SK-N-SH treated with all-trans-retinoic acid at 6 μM for 48 hours (cell line): ENCODE measurements at regions not wholly inside any gene's neighbourhood (a gene's known extent, or its start where the extent isn't known, plus 50 kb on each side); places are given as distances from the start of the nearest gene placed in this dataset.

Experiments used
- ESRRG ChIP-seq: fragments of 250-450 bp; sonication (Bioruptor Pico); IDR thresholded peaks from 2 replicates; pipeline ENCODE4 v1.6.1; 2021; ENCODE audit warnings: mild to moderate bottlenecking
- ISL1 ChIP-seq: fragments of 250-450 bp; sonication (Bioruptor Pico); IDR thresholded peaks from 2 replicates; pipeline ENCODE4 v2.1.2; 2022; ENCODE audit warnings: mild to moderate bottlenecking, moderate library complexity
- PATZ1 ChIP-seq: fragments of 250-450 bp; sonication (Bioruptor Pico); IDR thresholded peaks from 2 replicates; pipeline ENCODE4 v1.8.0; 2020; ENCODE audit warnings: mild to moderate bottlenecking, moderate library complexity, borderline replicate concordance
- PPARA ChIP-seq: fragments of 250-450 bp; sonication (Bioruptor Pico); IDR thresholded peaks from 2 replicates; pipeline ENCODE4 v1.5.0; 2020; ENCODE audit warnings: mild to moderate bottlenecking, borderline replicate concordance
- ZFP3 ChIP-seq: fragments of 250-450 bp; sonication (Bioruptor Pico); IDR thresholded peaks from 2 replicates; pipeline ENCODE4 v1.5.0; 2020; ENCODE audit warnings: mild to moderate bottlenecking, moderate library complexity
- ZFP30 ChIP-seq: fragments of 450-650 bp; formaldehyde crosslinking; IDR thresholded peaks from 2 replicates; pipeline ENCODE4 v1.5.0; 2022; ENCODE audit warnings: mild to moderate bottlenecking, moderate library complexity
- ZNF8 ChIP-seq: fragments of 450-650 bp; formaldehyde crosslinking; IDR thresholded peaks from 2 replicates; pipeline ENCODE4 v1.5.0; 2020; ENCODE audit warnings: mild to moderate bottlenecking, moderate library complexity

- no peak for TF ChIP-seq ZFP30
- no peak for TF ChIP-seq ISL1 (CRISPR knock-in tag)
- TF ChIP-seq PATZ1, result no peak
- no peak for TF ChIP-seq ZNF8 (CRISPR knock-in tag)
- no peak for TF ChIP-seq ESRRG (CRISPR knock-in tag)
- TF ChIP-seq PPARA (CRISPR knock-in tag), result no peak
- TF ChIP-seq ZFP3 (CRISPR knock-in tag), result no peak
Observed at GRCh38 chr11:26078231-26078821, 253.6 kb upstream of the ANO3 start.
